ENCODE measurements at regions not wholly inside any gene's neighbourhood (a gene's known extent, or its start where the extent isn't known, plus 50 kb on each side); places are given as distances from the start of the nearest gene placed in this dataset.
"Not testable (repeated sequence)": the region's sequence is repeated elsewhere in the genome, so short reads cannot be mapped to it uniquely, and the experiment has no call there.

DNA sequence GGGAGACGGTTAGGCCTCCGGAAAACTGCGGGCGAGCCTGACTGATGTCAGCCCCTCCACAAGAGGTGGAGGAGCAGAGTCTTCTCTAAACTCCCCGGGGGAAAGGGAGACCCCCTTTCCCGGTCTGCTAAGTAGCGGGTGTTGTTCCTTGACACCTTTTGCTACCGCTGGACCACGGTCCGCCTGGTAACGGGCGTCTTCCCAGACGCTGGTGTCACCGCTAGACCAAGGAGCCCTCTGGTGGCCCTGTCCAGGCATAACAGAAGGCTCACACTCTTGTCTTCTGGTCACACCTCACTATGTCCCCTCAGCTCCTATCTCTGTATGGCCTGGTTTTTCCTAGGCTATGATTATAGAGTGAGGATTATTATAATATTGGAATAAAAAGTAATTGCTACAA is 513.4 kb downstream of the AMY1C start:
- DNase-seq; intact Hi-C loops (cut with DNase I); ATAC-seq: not testable (repeated sequence)

DNA sequence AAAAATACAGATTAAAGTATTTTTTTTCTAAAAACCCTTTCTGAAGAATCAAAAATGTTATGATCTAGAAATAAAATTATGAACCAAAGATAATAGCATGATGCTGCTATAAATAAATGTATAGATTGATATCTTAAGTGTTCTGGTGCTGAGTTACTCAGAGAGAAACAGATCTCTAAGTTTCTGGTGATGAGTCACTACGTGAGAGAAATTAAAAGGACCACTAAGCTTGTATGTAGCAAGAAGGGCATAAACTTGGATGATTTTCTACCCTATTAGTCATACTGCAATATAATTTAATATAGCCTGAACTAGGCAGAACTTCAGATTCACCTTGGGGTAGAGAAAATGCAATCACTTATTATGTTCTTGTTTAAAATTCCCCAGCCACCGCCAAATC is 514.8 kb downstream of the AMY1C start:
- DNase-seq, result no peak
- intact Hi-C loops (cut with DNase I), result no loop called here
- ATAC-seq, result no peak

DNA sequence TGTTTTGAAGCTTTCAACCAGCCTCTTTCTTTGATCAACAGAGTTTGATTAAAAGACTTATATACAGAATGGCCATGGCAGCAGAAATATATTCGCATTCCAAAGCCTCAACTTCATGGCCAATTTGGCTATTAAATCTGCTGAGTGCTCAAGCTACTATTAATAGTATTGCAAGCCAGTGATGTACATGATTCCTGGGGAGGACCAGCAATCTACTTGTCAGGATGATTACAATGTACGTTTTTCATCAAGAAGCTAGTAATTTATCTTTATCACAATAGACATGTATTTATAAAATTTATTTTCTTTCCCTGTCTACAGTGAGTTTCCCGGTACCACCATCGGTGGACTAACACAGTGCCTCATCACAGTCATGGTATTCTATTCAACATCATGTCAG is 515.5 kb downstream of the AMY1C start:
- ATAC-seq (no peak), DNase-seq (no peak)
- intact Hi-C loops (cut with DNase I), result no loop called here

DNA sequence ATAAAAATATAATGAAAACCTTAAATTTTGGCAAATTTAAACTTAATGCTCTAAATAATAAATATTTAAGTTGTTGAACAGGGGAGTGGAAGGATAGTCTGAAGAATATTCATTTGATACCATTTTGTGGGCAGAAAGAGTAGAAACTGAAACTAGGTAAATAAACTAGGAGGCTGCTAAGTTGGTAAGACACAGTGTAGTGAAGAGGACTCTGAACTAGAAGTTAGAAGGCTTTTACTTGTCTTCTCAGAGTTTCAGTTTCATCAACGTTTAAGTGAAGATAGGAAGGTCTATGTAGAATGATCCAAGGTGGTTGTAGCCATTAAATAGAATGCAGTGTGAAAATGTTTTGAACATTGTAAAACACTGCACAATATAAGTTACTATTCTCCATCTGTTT is 516.9 kb downstream of the AMY1C start:
- DNase-seq, result no peak
- intact Hi-C loops (cut with DNase I), result no loop called here
- ATAC-seq, result no peak

GRCh38 chr1:104288322-104288721 is 538.6 kb downstream of the AMY1C start:
- DNase-seq; intact Hi-C loops (cut with DNase I); ATAC-seq: not testable (repeated sequence)

DNA sequence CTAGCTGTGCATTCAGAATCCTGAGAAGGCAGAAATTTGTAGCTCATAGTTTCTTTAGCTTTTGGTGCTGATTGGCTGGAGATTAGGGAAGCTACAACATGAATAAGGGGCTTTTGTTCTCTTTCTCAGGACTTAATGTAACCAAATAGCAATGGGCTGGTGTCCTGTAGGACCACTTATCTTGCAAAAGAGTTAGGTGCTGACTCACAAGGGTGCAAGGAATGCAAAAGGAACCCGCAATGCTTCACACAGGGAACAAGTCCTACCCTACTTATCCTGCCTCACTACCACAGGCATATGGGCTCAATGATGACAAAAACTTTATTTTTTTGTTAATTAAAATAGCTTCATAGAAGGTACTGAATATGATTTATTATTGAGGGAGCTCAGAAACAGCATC is 541.5 kb downstream of the AMY1C start:
- intact Hi-C loops (cut with DNase I), result no loop called here
- ATAC-seq (no peak), DNase-seq (no peak)

GRCh38 chr1:104294259-104294658 is 544.6 kb downstream of the AMY1C start:
- intact Hi-C loops (cut with DNase I), result no loop called here
- DNase-seq (no peak), ATAC-seq (no peak)

DNA sequence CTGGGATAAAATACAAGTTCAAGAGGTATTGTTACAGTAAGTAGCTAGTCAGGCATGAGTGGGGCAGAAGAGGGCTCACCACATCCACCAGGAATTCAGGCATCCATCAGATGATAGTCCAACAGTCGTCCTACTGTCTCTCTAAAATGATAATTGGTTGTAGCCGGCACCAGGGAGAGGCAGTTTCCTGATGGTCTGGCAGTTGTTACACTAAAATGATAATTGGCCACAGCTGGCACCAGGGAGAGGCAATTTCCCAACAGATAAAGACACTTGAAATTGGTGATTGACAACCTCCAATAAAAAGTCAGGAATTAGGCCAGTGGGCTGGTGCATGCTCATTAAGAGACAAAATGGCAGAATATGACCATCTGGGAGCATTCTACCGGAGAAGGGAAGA is 545.8 kb downstream of the AMY1C start:
- DNase-seq (no peak), ATAC-seq (no peak)
- intact Hi-C loops (cut with DNase I), result no loop called here

DNA sequence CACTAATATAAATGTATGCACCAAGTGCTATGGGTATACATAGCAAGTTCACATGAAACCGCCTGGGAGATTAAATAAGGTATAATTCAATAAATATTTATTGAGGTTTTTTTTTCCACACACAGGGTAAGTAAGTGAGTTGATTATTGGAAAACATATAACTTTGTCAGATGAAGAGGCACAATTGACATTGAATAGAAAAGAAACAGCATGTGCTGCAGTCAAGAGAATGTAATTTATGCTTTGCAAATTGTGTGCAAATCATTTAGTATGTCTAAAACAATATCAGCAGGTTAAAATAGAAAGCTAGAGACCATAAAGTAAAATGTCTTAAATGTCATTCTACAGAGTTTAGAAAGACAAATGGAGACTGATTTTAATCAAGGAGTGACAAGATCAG is 560.0 kb downstream of the AMY1C start:
- no peak for ATAC-seq

DNA sequence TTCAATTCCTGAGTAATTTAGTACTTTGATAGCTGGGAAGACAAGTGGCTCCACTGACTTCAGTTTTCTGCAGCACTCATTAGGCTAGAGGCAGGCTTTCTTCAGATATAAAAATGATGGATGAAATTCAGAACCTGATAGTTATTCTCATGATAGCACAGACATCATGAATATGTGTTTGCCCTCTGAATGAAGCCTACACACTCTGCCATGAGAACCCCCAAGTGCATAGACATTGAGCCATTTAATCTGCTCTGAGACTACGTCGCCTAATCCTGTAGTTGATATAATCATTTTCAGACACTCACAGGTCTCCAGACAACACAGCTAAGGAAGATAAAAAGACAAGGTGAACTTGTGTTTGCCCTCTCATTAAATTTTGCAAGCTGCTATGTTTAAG is 566.1 kb downstream of the AMY1C start:
- DNase-seq (no peak), ATAC-seq (no peak)
- intact Hi-C loops (cut with DNase I), result no loop called here

More for the DNA sequence above, 560.0 kb downstream of the AMY1C start:
- no peak for DNase-seq
- intact Hi-C loops (cut with DNase I), result no loop called here

GRCh38 chr1:104322131-104322530 is 572.4 kb downstream of the AMY1C start:
- DNase-seq (no peak), ATAC-seq (no peak)
- intact Hi-C loops (cut with DNase I), result no loop called here

DNA sequence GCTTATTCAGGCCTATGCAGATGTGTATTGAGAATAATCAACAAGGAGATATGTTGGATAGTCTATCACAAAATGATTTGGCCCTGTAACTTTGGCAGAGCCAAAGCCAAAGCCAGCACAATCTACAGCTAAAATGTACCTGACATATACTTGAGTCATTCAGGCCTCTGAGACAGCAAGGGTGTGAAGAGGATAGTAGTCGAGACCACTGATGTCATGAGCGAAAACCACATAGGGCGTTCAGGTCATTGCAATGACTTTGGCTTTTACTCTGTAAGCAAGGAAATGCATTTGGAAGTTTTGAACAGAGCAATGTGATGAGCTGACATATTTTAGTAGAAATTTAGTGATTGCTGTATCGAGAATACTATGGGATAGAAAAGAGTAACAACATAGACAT is 579.6 kb downstream of the AMY1C start:
- DNase-seq (no peak), ATAC-seq (no peak)
- intact Hi-C loops (cut with DNase I), result no loop called here

GRCh38 chr1:104331763-104332162 is 582.1 kb downstream of the AMY1C start:
- DNase-seq, result no peak
- intact Hi-C loops (cut with DNase I), result no loop called here
- no peak for ATAC-seq

DNA sequence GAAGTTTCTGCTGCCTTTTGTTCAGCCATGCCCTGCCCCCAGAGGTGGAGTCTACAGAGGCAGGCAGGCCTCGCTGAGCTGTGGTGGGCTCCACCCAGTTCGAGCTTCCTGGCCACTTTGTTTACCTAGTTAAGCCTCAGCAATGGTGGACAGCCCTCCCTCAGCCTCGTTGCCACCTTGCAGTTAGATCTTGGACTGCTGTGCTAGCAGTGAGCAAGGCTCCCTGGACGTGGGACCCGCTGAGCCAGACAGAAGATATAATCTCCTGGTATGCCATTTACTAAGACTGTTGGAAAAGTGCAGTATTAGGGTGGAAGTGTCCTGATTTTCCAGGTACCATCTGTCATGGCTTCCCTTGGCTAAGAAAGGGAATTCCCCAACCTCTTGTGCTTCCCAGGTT is 588.2 kb downstream of the AMY1C start:
- intact Hi-C loops (cut with DNase I); ATAC-seq; DNase-seq: not testable (repeated sequence)

DNA sequence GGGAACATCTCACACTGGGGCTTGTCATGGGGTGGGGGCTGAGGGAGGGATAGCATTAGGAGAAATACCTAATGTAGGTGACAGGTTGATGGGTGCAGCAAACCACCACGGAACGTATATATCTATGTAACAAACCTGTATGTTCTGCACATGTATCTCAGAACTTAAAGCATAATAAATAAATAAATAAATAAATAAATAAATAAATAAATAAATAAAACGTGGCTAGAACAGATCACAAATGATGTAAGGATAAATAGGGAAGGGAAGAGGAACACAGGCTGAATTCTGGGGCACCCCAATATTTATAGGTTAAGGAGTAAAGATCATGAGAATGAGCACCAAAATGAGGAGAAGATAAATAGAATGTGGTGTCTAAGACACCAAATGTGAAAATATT is 592.2 kb downstream of the AMY1C start:
- DNase-seq, result no peak
- no peak for ATAC-seq
- intact Hi-C loops (cut with DNase I), result no loop called here

DNA sequence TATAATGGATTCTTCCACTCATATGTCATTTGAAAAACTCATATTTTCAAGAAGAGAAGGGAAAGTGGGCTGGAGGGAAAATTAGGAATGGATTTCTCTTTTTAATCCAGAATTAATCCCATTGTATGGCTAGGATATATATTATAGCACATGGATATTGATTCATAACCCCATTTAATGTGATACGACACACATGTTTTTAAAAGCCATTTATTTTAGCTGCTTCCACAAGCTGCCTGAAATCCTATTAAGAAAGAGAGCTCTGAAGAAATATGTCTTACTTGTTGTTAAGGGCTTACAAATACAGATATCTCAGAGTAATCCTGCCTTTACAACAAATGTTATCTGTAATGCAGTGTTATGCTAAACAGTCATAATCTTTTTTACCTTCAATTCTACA is 598.6 kb downstream of the AMY1C start:
- DNase-seq (no peak), ATAC-seq (no peak)
- intact Hi-C loops (cut with DNase I), result no loop called here

GRCh38 chr1:104353580-104353979 is 603.9 kb downstream of the AMY1C start:
- intact Hi-C loops (cut with DNase I), result no loop called here
- ATAC-seq (no peak), DNase-seq (no peak)

GRCh38 chr1:104358086-104358485 is 608.4 kb downstream of the AMY1C start:
- DNase-seq (no peak), ATAC-seq (no peak)
- intact Hi-C loops (cut with DNase I), result no loop called here

DNA sequence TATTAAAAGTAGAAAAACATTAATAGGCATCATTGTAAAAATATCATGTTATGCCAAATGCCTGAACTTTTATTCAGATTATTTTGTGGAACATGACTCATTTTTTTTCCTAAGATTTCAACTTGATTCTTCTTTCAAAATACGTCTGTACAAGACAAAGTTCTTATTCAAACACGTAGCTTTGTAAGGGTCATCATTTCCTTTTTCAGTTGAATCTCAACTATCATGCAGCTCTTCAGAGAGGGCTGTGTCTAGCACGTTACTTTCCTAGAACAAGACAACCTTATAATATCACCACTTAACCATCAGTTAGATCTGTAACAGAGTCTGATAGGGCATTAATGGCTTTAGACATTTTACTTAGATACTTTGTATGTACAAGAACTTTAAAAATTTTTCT is 608.9 kb downstream of the AMY1C start:
- DNase-seq, result no peak
- intact Hi-C loops (cut with DNase I), result no loop called here
- no peak for ATAC-seq

DNA sequence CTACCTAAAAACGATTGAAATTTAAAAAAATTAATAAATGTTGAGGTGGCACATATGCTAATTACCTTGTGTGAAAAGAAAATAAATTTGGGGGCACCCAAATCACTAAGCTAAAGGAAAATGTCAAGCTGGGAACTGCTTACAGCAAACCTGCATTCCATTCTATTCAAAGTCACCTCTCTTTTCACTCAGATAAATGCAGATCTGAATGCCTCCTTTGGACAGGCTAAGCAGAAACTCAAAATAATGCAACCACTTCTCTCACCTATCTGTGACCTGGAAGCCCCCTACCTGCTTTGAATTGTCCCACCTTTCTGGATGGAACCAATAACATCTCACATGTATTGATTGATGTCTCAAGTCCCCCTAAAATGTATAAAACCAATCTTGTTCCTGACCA is 628.7 kb downstream of the AMY1C start:
- intact Hi-C loops (cut with DNase I), result no loop called here
- ATAC-seq, result no peak

GRCh38 chr1:104380003-104380402 is 630.3 kb downstream of the AMY1C start:
- ATAC-seq (no peak), DNase-seq (no peak)
- intact Hi-C loops (cut with DNase I), result no loop called here

More for the DNA sequence above, 628.7 kb downstream of the AMY1C start:
- DNase-seq, result no peak

Measured in left cardiac atrium (tissue), 4 donors.